Fibroblast of lung (primary cell): ENCODE measurements at regions not wholly inside any gene's neighbourhood (a gene's known extent, or its start where the extent isn't known, plus 50 kb on each side); places are given as distances from the start of the nearest gene placed in this dataset.

Source experiments
- DNase-seq, 2 donors: peaks; one replicate each; pipeline versions ENCODE4 v3.0.0 to v3.0.0-alpha.2; 2010; ENCODE audit warnings: low read depth in 2 of 2
- H2AFZ ChIP-seq: 2 replicates; pipeline ENCODE4 v1.5.1; 2012; ENCODE audit warnings: low read length, control low read depth, inconsistent platforms
- H3K27ac ChIP-seq: 2 replicates; pipeline ENCODE4 v1.5.1; 2011; ENCODE audit warnings: low read length, control low read depth; ENCODE audit not compliant: insufficient read depth
- H3K27me3 ChIP-seq: 2 replicates; pipeline ENCODE4 v1.5.1; 2011; ENCODE audit warnings: mild to moderate bottlenecking, low read length; ENCODE audit not compliant: control insufficient read depth, insufficient read depth
- H3K36me3 ChIP-seq: 2 replicates; pipeline ENCODE4 v1.5.1; 2011; ENCODE audit warnings: low read length; ENCODE audit not compliant: control insufficient read depth, insufficient read depth
- H3K4me1 ChIP-seq: 2 replicates; pipeline ENCODE4 v1.5.1; 2011; ENCODE audit warnings: low read length; ENCODE audit not compliant: control insufficient read depth, insufficient read depth; ENCODE audit errors: extremely low read depth
- H3K4me2 ChIP-seq: 2 replicates; pipeline ENCODE4 v1.5.1; 2011; ENCODE audit warnings: low read length, control low read depth; ENCODE audit not compliant: insufficient read depth; ENCODE audit errors: extremely low read depth
- H3K4me3 ChIP-seq, 4 experiments: fragments of 200-600 bp in 1 of 4; sonication (generic) in 1 of 4; replicated peaks in 1 of 4; 2 replicates each; pipeline ENCODE4 v1.5.1; 2011 to 2016; ENCODE audit warnings: low read length in 4 of 4, low read depth in 3 of 4, mild to moderate bottlenecking in 3 of 4, control low read depth in 2 of 4, inconsistent platforms in 1 of 4, mixed read lengths in 1 of 4; ENCODE audit not compliant: insufficient read depth in 1 of 4; ENCODE audit errors: control extremely low read depth in 1 of 4
- H3K79me2 ChIP-seq: 2 replicates; pipeline ENCODE4 v1.5.1; 2012; ENCODE audit warnings: mild to moderate bottlenecking, low read length, inconsistent platforms; ENCODE audit not compliant: control insufficient read depth, insufficient read depth
- H3K9ac ChIP-seq: 2 replicates; pipeline ENCODE4 v1.5.1; 2011; ENCODE audit warnings: mild to moderate bottlenecking, low read length, control low read depth; ENCODE audit not compliant: insufficient read depth
- H3K9me3 ChIP-seq: 2 replicates; pipeline ENCODE4 v1.5.1; 2012; ENCODE audit warnings: low read depth, low read length; ENCODE audit not compliant: control insufficient read depth, insufficient read depth
- H4K20me1 ChIP-seq: 2 replicates; pipeline ENCODE4 v1.5.1; 2011; ENCODE audit warnings: low read length; ENCODE audit not compliant: control insufficient read depth, insufficient read depth; ENCODE audit errors: extremely low read depth
- CTCF ChIP-seq, 2 donors: IDR thresholded peaks in 1 of 2; conservative IDR thresholded peaks in 1 of 2; 1 replicate in 1 of 2; 2 replicates in 1 of 2; pipeline ENCODE4 v1.5.1; 2011 to 2012; ENCODE audit warnings: low read length in 2 of 2, control low read depth in 1 of 2, inconsistent platforms in 1 of 2, low read depth in 1 of 2, mild to moderate bottlenecking in 1 of 2
- EZH2 ChIP-seq: IDR thresholded peaks from 2 replicates; pipeline ENCODE4 v1.5.1; 2012; ENCODE audit warnings: low read length, control low read depth, mild to moderate bottlenecking; ENCODE audit errors: missing control alignments

GRCh38 chr5:85049020-85049419 lies 664.3 kb upstream of the EDIL3 start:
- Histone ChIP-seq H3K4me2 (no peak overlapping the region), H3K27me3 (no peaks in the 10 kb centered on the region), H2AFZ (no peak overlapping the region), H3K36me3 (no peaks in the 10 kb centered on the region), H3K4me3 (no peak overlapping the region), H3K79me2 (no peaks in the 10 kb centered on the region), H3K27ac (no peak overlapping the region), H4K20me1 (no peaks in the 10 kb centered on the region), H3K4me1 (no peaks in the 10 kb centered on the region), H3K9me3 (no peaks in the 10 kb centered on the region), H3K9ac (no peak overlapping the region)
- TF ChIP-seq CTCF (conservative IDR thresholded peaks at IDR 0.05 in 1 of 2, IDR thresholded peaks at IDR 0.05 in 1 of 2; ENCODE audit: low read depth in 1 of 2, low read length in 2 of 2) (peak in 1 of 2 donors; percentile 59), EZH2 (no peak)
- peak; percentile 75 to 79 for DNase-seq

DNA sequence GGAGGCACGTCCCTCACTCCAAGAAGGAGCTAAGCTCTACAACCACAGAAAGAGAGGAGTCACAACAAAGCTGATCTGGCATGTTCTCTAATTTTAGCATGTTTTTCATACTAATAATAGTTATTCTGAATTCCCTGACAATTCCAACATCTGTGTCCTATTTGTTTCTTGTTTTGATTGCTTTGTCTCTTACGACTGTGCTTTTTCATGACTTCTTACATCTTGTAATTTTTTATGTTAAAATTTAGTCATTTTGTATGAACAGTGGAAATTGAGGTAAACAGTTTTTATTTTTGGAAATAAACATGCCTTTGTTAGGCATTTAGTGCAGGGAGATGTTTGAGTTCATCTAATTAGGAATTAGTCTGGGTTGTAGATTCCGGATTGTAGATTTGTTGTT lies 668.1 kb upstream of the EDIL3 start:
- H3K9me3 ChIP-seq: no peaks in the 10 kb centered on the region
- H4K20me1 ChIP-seq: no peaks in the 10 kb centered on the region
- no peak overlapping the region for H3K4me2 ChIP-seq
- no peak overlapping the region for H3K9ac ChIP-seq
- no peaks in the 10 kb centered on the region for H3K79me2 ChIP-seq
- no peak for DNase-seq
- H3K27ac ChIP-seq: no peak overlapping the region
- TF ChIP-seq CTCF (conservative IDR thresholded peaks at IDR 0.05 in 1 of 2, IDR thresholded peaks at IDR 0.05 in 1 of 2; ENCODE audit: low read depth in 1 of 2, low read length in 2 of 2) (no peak), EZH2 (no peak)
- H3K4me3 ChIP-seq: no peak overlapping the region
- H3K36me3 ChIP-seq: no peaks in the 10 kb centered on the region
- H3K4me1 ChIP-seq: no peaks in the 10 kb centered on the region
- no peaks in the 10 kb centered on the region for H3K27me3 ChIP-seq
- H2AFZ ChIP-seq: no peak overlapping the region

DNA sequence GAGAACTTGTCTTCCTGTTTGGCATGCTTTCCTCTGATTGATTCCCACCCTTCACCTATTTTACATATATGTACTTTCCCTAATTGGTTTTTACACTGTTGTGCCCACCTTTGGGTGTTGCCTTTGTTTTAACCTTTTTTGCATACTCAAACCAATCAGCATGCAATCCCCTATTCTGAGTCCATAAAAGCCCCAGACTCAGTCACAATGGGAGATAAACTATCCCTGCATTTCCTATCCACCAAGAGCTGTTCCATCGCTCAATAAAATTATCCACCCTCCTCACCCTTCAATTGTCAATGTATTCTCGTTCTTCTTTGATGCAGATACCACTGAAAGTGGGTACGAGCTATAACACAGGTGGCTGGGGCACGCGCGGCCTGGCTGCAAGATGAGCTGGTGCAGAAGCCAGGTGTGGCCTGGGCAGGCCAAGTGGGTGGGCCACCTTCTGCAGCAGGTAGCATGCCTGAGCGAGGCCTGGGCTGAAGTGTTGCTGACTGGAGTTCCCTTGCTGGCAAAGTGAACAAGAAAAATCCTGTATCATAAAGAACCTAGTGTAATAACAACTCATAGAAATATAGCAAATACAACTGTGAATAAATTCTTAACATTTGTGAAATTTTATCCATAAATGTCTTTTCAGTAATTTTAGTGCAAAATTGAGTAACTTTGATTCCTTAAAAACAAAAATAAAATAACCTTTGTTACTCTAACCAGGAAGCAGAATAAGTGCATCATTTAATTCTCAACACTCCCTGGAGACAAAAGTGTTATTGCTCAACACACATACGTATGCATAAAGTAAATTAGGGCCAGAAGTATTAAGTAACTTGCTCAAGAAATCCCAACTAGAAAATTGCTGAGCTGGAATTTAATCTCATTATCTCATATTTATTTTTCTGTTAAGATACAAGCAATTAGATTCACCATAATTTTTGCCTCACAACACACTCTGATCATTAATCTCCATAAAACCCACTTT lies 685.3 kb upstream of the EDIL3 start:
- no peak overlapping the region for H3K4me3 ChIP-seq
- no peak overlapping the region for H2AFZ ChIP-seq
- no peaks in the 10 kb centered on the region for H3K36me3 ChIP-seq
- peak in 1 of 2 donors; percentile 9 for DNase-seq
- no peak overlapping the region for H3K9ac ChIP-seq
- H3K4me2 ChIP-seq: no peak overlapping the region
- H3K27me3 ChIP-seq: no peaks in the 10 kb centered on the region
- H4K20me1 ChIP-seq: no peaks in the 10 kb centered on the region
- no peak overlapping the region for H3K27ac ChIP-seq
- no peaks in the 10 kb centered on the region for H3K4me1 ChIP-seq
- TF ChIP-seq CTCF (conservative IDR thresholded peaks at IDR 0.05 in 1 of 2, IDR thresholded peaks at IDR 0.05 in 1 of 2; ENCODE audit: low read depth in 1 of 2, low read length in 2 of 2) (no peak), EZH2 (no peak)
- H3K79me2 ChIP-seq: no peaks in the 10 kb centered on the region
- no peaks in the 10 kb centered on the region for H3K9me3 ChIP-seq
